Islet of Langerhans (tissue), 1 donor: ENCODE measurements at regions not wholly inside any gene's neighbourhood (a gene's known extent, or its start where the extent isn't known, plus 50 kb on each side); places are given as distances from the start of the nearest gene placed in this dataset.

ENCODE experiments used
- FAIRE-seq: peaks from one replicate; lab custom pipeline; 2011; peaks lifted over from hg19 to GRCh38; lab: Jason Lieb, UNC

- FAIRE-seq = no peak
Observed at GRCh38 chr1:42096554-42096953, 56.7 kb upstream of the GUCA2B start.

GRCh38 chr1:42089246-42089645 is 64.0 kb upstream of the GUCA2B start:
- FAIRE-seq = no peak

GRCh38 chr1:42086146-42086545 is 67.1 kb upstream of the GUCA2B start:
- no peak for FAIRE-seq

- FAIRE-seq = no peak
Observed at GRCh38 chr1:42085596-42085995, 67.6 kb upstream of the GUCA2B start.

- no peak for FAIRE-seq
Observed at GRCh38 chr1:42081475-42081874, 71.7 kb upstream of the GUCA2B start.

- no peak for FAIRE-seq
Observed at GRCh38 chr1:42075179-42075578, 78.0 kb upstream of the GUCA2B start.

- no peak for FAIRE-seq
Observed at GRCh38 chr1:42070996-42071395, 82.2 kb upstream of the GUCA2B start.

- FAIRE-seq = no peak
Observed at GRCh38 chr1:42057800-42058199, 95.4 kb upstream of the GUCA2B start.

- no peak for FAIRE-seq
Observed at GRCh38 chr1:42056460-42056859, 96.8 kb upstream of the GUCA2B start.

GRCh38 chr1:42055061-42055460 is 98.1 kb upstream of the GUCA2B start:
- no peak for FAIRE-seq

- no peak for FAIRE-seq
Observed at GRCh38 chr1:42052072-42052699, 101.0 kb upstream of the GUCA2B start.

GRCh38 chr1:42047508-42047880 is 105.7 kb upstream of the GUCA2B start:
- no peak for FAIRE-seq

- peak; percentile 69 for FAIRE-seq
Observed at GRCh38 chr1:42046761-42047507, 106.3 kb upstream of the GUCA2B start.

- FAIRE-seq = no peak
Observed at GRCh38 chr1:42044346-42044745, 108.9 kb upstream of the GUCA2B start.

GRCh38 chr1:42043811-42044210 is 109.4 kb upstream of the GUCA2B start:
- FAIRE-seq = no peak

GRCh38 chr1:42043182-42043581 is 110.0 kb upstream of the GUCA2B start:
- no peak for FAIRE-seq

GRCh38 chr1:42041031-42041430 is 112.2 kb upstream of the GUCA2B start:
- no peak for FAIRE-seq

GRCh38 chr1:42040159-42040558 is 113.1 kb upstream of the GUCA2B start:
- no peak for FAIRE-seq

GRCh38 chr1:42038261-42038660 is 114.9 kb upstream of the GUCA2B start:
- FAIRE-seq = no peak

GRCh38 chr1:42037586-42037985 is 115.6 kb upstream of the GUCA2B start:
- no peak for FAIRE-seq

GRCh38 chr1:42037161-42037560 is 116.0 kb upstream of the GUCA2B start:
- no peak for FAIRE-seq

GRCh38 chr1:42035830-42036604 is 117.2 kb upstream of the GUCA2B start:
- FAIRE-seq = no peak

- FAIRE-seq = no peak
Observed at GRCh38 chr1:42035205-42035829, 116.6 kb upstream of the HIVEP3 start.
